Activated CD4-positive, CD25-positive, alpha-beta regulatory T cell treated with anti-CD3 and anti-CD28 coated beads, Interleukin-2, amount 50 U/mL, for 72 hours (primary cell): ENCODE measurements at regions not wholly inside any gene's neighbourhood (a gene's known extent, or its start where the extent isn't known, plus 50 kb on each side); places are given as distances from the start of the nearest gene placed in this dataset.

Experiments used
- DNase-seq: peaks from one replicate; pipeline ENCODE4 v3.0.0; 2021

DNA sequence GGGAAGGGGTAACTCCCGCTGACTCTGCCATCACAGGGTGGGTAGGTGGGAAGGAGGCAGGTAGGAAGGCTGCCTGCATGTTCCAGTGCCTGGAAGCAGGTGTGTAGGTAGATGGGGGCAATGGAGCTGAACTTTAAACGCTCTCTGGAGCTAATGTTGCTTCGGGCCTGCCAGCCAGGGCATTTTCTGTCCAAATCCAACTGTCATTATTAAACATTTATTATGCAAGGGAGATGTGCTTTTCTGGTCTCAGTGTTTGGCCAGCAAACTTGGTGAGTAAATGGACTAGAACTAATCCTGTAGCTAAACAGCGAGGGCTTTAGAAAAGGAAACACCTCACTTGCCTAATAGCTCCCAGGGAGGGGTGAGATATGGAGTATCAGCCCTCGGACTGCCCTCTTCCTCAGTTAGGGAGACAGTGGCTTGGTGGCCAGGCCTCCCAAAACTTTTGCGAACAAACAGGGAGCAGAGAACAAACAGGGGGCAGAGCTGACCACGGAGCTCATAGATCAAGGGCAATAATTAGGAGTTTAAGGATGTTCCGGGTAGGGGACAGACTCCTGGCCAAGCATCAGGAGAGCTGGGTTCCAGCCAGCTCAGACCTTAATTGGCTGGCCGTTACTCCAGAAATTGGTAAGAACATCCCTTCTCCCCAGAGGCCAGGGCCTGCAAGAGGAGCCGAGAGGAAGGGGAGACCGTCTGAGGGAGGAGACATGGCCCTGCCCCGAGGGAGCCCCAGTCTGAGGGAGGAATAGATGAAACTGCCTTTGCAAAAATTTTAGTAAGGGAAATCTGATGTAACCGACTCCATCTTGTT is 131.1 kb downstream of the VEGFA start:
- no peak for DNase-seq

DNA sequence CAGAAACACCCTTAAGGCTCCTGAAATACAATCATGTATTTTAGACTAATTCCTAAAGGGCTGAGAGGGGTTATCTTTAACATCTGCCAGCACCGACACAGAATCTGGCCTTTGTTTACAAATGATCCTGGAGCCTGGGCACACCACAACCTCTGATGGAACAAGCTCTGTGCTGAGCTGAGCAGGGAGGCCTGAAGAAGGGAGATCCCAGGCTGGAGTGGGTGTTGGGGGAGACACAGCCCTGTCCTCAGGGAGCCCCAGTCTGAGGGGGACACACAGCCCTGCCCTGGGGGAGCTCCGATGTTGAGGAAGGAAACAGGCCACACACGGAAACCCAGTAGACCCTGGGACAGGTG is 130.5 kb downstream of the VEGFA start:
- DNase-seq = no peak

DNA sequence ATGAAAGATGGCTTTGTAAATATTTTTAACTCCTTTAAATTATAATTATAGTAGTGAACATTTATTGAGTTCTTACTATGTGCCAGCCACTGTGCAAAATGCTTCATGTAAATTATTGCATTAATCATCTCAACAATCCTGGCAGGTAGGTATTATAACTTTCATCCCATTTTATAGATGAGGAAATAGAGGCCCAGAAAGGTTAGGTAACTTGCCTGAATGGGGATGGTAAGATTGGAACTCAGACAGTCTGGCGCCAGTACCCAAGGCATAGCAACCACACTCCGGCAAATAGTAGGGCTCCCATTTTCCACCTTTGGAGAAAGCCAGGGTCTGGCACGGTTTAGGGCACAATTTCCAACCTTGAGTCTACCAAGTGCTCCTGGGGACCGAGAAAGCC is 129.8 kb downstream of the VEGFA start:
- no peak for DNase-seq

DNA sequence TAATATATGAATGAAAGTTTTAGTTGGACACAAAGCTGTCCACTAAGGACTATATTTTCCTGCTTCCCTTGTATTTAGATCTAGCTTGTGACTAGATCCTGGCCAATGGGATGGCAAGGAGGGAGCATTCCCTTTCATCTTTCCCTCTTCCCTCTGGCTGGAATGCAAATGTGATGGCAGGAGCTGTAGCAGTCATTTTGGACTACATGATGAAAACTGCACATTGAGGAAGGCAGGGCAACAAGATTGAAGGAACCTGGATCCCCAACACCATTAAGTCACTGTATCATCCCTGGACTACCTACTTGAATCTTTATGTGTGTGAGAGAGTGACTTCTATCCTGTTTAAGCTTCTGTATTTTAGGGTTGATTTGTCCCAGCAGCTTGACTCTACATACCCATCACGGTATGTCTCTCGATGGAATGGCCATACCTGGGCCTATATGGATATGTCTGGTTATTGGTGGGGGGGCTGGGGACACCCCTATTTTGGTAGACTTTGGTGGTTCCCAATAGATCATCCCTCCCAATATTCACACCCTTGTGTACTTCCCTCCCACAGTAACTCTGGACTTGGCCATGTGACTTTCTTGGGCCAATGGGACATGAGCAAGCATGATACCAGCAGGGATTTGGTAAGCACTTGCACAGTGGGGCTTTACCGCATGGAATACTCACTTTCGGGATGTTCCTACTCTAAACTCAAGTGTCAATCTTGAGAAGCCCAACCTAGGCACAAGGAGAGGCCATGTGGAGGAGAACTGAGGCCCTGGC is 128.5 kb downstream of the VEGFA start:
- no peak for DNase-seq

DNA sequence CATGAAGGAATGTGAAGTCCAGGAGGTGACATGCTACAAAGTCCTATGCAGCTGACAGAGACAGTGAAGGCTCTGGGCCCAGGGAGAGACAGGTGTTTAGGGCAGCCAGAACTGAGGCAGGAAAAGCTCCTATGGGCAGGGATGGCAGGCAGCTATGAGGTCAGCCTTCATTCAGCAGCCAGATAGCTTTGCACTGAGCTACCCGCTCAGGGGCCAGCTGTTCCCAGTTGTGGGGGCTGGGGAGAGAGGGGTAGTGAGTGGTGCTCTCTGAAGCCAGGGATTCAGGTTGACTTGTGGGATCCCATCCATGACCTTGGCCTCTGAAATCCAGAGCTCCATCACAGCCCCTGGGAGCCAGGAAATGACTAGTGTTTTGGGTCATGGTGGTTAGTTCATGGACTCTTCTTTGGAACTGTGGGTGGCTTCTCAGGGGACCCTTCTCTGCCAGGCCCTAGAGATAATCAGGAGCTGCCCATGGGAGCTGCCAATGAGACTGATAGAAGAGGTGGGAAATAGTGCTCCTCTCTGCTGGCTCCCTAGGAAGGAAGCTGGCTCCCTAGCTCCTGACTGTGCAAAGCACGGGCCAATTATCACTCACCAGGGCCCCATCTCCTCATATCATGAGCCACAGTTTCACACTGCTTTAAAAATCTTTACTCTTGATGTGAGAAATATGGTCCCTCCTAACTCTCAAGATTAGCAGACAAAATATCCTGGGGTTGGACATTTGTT is 127.7 kb downstream of the VEGFA start:
- DNase-seq = no peak

DNA sequence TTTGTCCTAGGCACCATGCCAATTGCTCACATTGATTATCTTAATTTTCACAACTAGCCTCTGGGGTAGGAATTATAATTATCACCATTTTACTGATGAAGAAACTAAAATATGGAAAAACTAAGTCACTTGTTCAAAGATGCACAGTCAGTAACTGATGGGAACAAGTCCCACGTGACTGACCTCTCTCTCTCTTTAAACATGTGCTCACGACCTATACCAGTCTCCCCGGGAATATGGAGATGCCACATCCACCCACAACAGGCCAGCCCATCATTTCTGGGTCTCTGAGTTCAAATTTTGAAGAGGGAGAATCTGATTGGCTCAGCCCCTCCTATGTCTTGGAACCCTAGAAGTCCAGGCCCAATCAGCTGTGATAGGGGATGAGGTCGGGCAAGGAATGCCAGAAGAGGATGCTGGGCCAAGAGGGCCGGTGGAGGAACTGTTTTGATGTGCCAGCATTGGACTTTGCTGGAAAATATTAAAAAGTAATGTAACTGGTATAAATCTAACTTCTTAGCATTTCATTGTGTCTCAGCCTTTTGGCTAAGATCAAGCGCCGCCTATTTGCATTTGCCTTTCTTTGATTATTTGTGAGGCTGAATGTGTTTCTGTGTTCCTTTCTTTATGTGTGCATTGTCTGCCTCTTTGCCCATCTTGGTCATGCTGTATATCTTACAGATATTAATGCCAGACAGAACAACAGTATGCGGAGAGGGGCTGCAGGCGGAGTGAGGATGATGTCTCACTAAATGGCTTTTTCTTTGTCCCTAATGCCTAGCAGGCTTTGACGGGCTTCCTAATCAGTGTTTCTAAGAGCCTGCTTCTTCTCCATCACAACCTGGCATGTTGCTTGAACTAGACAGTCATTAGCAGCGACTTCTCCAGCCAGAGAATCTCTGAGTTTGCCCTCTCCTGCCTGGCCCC is 126.6 kb downstream of the VEGFA start:
- no peak for DNase-seq

DNA sequence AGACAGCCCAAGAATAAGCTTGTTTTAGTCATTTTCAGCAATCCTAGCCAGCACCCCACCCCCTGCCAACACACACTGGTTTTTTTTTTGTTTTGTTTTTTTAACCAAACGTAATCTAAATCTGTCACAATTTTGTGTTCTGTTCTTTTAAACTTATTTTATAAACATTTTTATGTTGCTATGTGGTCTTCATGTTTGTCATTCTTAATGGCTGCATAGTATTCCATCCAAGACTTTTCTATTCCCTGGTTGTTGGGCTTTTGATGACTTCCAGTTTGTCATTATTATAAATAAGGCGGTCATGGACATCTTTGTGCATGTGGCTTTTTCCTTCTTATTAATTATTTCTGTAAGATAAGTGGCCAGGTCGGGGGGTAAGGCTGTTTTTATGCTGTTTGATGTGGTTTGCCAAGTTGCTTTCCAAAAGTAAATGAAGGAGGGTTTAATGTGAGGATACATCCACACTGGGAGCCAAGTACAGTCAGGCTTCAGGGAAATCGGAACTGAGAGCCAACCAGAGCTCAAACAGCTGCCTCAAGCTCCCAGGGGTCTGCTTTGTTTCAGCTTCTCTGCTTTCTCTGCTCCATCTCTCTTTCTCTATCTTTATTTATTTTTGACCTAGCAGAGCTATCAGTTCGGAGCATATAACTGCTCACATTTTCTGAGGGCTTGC is 125.8 kb downstream of the VEGFA start:
- DNase-seq = no peak

DNA sequence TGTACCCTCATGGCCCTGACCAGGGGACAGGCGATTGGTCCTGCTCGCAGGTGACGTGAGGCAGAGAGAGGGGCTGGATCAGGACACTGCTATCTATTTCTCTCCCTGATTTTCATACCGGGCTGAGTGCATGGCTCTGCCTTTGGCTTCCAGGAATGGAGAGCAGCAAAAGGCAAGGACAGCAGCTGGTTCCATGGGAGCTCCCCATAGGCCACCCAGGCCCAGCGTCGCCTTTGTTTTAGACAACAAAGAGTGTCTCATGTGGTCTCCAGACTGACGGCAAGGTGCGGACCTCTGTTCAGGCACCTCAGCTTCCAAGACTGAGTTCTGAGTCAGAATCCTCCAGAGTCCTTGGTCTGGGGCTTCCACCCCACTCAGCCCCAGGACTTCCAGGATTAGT is 123.1 kb downstream of the VEGFA start:
- DNase-seq = no peak

DNA sequence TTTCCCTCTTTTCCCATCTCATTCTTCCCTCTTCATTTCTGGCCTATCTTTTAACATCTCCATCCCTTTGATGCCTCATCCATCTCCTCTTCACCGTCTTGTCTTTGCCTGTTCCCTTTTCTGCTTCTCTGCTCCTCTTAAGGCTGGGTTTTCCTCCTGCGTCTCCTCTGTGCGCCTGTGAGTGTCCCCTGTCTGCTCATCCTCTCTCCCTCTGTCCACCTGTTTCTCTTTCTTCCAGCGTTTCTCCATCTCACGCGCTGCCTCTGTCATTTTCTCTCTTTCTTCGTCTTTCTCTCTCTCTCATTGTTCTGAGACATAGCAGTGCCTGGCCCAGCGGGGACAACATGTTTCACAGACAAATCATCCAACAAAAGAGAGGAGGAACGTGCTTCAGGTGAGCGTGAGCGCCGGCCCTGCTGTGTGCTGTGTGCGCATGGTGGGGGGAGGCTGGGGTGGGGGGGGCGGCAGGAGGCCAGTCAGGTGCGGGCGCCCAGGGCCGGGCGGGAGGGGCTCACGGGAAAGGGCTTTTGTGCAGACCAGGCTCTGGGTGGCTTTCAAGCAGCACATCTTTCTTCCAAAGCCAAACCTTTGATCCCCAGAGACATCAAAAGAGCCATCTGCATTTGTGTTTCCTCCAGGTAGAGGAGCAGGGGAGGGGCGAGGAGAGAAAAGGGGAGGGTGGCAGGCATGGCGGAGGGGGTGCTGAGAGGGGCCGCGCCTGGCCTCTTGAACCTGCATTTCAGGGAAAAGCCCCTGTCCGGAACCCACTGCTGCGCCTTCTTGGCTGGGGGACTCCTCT is 121.3 kb downstream of the VEGFA start:
- DNase-seq = no peak

DNA sequence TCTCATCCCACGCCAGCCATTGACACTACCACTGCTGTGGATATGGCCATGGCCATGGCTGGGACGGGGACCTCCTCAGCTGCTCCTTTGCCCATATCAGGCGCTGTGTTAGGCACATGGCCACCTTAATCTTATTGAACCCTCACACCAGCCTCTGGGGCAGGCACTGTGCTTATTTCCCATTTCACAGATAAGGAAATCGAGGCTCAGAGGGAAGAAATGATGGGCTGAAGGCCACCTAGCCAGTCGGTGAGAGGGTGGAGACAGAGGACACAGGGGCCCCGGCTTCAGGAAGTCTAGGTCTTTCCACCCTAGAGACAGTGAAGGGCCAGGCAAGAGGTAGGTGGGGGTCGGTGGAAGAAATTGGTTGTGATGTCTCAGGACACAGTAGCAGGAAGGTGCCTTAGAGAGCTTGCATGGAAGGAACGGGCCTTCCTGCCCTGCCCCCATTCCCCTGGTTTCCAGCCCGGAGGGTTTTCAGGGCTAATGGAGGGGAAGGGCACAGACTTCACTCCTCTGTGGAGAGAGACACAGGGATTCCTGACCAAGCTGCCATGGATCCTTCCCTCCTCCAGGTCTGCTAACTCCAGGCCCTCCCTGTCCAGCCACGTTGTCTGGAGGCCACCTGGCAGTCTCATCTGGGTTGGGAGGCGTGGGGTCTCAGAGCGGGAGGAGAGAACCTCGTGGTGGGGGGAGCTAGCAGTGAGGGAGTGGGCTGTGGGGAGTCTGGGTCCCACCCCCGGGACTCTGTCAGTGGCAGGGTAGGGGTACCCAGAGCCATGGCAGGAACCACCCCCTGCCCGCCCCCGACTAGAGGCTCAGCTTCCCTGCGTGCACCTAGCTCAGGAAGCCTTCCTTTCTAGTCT is 120.4 kb downstream of the VEGFA start:
- DNase-seq = no peak

DNA sequence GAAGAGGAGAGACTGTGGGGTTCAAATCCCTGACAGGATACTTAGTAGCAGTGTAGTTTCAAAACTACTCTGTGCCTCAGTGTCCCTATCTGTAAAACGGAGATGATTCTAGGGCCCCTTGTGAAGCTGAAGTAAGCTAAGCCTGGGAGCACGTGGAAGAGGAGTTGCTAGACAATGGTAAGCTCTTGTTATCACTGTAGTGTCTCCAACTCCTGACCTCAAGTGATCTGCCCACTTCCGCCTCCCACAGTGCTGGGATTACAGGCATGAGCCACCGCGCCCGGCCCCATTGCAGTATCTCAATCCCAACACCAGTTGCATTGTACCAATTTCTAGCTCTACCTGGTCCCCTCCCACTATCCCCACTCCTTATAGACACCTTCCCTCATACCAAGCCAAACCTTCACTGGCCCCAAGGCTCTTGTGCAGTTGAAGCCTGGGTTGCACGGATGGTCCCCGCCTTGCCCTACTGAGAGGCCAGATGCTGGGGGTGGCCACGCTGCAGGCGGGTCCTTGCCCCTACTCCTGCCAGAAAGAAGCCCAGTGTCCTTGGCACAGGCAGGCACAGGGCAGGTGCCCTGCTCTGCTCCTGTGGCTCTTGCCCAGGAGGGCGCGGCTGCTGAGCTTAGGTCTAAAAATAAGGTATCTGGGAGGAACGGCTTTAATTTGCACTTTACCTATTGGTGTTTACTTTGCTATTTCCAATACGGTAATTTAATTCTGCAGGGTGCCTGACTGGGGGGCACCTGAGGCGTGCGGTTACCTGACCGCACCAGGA is 118.1 kb downstream of the VEGFA start:
- DNase-seq = no peak

DNA sequence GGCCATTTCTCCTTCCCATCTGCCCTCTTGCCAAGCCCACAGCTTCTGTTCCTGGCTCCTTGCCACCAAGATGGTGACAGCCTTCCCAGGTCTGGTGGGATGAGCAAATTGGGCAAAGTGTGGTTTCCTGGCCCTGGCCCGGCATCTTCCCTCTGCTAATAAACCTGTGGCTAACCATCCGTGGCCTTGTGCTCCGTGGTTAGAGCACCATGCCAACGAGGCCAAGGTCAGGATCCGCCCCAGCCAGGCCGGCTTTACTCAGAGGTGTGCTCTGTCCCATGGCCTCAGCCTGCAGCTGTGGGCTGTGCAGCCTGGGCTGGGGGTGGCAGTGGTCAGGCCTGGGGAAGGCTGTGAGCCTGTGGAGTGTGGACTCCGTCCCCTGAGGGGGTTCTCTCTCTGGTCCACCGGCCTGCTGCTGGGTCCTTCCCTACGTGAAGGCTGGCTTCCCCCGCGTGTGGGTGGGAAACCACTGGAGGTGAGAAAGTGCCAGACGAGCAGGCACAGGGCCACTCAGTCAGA is 117.4 kb downstream of the VEGFA start:
- DNase-seq = no peak

DNA sequence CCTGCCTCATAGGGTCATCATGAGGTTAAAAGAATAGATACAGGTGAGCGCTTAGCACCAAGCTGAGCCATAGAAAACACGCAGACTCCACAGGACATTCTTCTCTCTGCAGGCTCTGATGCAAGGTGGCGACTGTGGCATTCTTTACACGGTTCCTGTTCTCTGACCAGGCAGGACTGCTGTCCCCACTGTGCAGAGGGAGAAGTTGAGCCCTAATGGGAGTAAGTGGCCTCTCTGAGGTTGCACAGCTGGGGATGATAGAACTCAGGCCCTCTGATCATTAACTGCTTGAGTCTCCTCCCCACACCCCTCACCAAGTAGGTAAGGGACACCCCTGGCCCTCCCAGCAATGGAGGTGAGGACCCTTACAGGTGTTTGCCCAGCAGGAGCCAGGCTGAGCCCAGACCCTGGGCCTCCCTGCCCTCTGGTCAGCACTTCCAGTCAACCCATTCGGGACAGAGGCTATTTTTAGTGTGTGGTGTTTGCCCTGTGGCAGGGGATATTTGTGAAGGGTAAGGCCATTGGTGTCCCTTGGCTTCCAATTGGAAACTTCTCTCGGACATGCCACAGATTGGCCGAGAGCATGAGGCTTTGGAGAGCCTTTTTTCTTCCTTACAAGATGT is 116.8 kb downstream of the VEGFA start:
- DNase-seq = no peak

DNA sequence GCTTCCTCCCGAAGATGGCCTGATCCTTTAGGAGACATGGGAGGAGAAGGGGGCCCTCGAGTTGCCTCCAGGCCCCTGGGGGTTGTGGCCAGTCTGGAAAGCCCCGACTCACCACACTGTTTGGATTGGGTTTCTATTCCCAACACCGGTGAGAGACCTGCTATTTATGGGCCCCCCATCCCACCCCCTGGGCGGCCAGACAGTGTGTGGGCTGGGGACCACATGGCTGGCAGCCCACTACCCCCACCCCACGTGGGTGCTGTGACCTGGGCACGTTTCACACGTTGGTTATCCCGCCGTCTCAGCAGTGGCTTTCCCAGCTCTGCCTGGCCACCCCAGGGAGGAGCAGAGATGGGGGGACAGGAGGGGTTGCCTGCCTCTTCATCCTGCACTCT is 116.1 kb downstream of the VEGFA start:
- no peak for DNase-seq

DNA sequence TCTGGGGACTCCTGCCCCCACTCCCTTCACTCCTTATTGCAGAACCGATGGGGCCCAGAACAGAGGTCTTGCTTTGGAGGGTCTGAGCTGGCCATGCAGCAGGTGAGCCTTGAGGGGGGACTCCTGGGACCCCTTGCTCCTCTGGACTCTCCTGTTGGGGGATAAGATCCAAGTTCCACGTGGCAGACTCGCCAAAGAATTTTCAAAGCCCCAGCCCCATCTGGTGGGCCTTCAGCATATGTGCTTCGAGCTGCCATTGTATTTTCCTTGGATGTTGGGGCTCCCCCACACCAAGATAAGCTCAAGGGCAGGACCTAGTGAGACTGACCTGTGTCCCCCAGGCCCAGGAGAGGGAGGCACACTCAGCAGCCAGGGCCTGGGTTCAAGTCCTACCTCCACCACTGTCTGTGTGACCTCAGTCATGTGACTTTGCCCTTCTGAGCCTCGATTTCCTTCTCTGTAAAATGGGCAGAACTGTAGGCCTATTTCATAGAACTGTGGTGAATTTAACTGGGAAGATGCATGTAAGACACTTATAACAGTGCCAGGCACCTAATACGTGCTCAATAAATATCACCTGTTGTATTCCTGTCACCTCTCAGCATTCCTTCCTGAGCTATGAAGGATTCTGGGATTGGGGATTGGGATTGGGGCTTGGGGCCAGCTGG is 115.5 kb downstream of the VEGFA start:
- DNase-seq = no peak

DNA sequence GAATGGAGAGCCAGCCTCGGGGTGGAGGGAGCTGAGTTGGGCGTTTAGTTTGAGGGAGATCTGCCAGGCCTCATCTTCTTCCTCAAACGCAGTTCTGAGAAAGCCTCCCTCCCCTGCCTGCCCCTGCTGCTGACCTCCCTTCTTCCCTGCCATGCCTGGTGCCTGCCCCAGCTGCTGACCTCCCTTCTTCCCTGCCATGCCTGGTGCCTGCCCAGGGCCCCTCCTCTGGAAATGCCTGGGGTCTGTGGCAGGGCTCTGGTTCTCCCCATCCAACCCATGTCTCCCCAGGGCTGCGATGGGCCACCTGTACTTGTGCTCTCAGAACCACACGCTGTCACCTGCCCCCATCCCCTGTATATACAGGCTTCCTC is 114.6 kb downstream of the VEGFA start:
- DNase-seq = no peak

DNA sequence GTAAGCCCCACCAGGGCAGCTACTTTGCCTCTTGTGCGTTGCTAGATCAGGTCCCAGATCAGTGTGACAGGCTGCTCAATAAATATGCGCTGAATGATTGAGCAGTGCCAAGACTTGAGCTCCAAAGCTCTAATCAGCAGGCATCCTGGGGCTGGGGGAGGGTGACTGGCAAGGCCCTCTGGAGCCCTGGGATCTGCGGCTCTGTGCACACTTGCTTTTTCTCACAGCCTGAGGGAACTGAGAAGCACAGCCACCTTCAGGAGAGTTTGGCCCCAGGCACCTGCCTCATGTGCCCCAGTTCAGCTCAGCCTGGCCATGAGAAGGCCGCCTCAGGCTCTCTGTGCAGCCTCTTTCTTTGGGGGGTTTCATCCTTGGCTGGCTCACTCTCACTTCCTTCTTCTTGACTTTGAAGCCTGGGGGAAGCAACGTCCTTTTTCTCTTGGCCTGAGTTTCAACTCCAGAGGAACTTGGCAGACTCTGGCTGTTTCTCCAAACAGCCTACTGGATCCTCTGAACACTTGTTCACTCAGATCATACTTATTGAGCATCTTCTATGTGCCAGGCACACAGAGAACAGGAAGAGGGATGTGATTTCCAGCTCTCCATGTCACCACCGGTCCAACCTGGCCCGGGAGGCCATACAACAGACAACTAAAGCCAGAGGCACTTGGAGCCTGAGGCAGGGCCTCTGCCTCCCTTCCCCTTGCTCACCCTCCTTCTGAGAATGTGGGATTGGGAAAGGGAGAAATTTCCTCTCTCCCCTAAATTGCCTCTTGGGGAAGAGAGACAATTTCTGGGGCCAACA is 114.0 kb downstream of the VEGFA start:
- DNase-seq = no peak
